Ovary (tissue), 3 donors: ENCODE measurements at regions not wholly inside any gene's neighbourhood (a gene's known extent, or its start where the extent isn't known, plus 50 kb on each side); places are given as distances from the start of the nearest gene placed in this dataset.

Source experiments
- CTCF ChIP-seq, 3 donors: fragments of 450-650 bp in 2 of 3; fragments of 200-600 bp in 1 of 3; IDR thresholded peaks; one replicate each; pipeline versions ENCODE4 v1.5.1 to v1.8.0; 2016 to 2022; ENCODE audit warnings: antibody characterized with exemption in 3 of 3, mild to moderate bottlenecking in 1 of 3
- EP300 ChIP-seq: sonication (generic); formaldehyde crosslinking; IDR thresholded peaks from one replicate; pipeline ENCODE4 v1.6.1; 2017; ENCODE audit warnings: antibody characterized with exemption
- POLR2A ChIP-seq: fragments of 450-650 bp; IDR thresholded peaks from one replicate; pipeline ENCODE4 v1.6.1; 2017; ENCODE audit warnings: antibody characterized with exemption, mild to moderate bottlenecking, moderate library complexity
- donor health status: DM: no; HTN: no; CAD: no.

- peak in 1 of 3 donors; percentile 19 for TF ChIP-seq CTCF (IDR thresholded peaks at IDR 0.05)
- no peak for TF ChIP-seq POLR2A
- TF ChIP-seq EP300 = no peak
Measured at GRCh38 chr6:4281341-4282293, 146.2 kb upstream of the ECI2 start.
